Smooth muscle cell (in vitro differentiated cells): ENCODE measurements at regions not wholly inside any gene's neighbourhood (a gene's known extent, or its start where the extent isn't known, plus 50 kb on each side); places are given as distances from the start of the nearest gene placed in this dataset.
"Not testable (repeated sequence)": the region's sequence is repeated elsewhere in the genome, so short reads cannot be mapped to it uniquely, and the experiment has no call there.

Experiments
- DNase-seq: peaks from one replicate; lab custom pipeline; 2025; ENCODE audit not compliant: unreplicated experiment; lab: John Stamatoyannopoulos, UW
- H2AFZ ChIP-seq: fragments of 200-600 bp; sonication (generic); 2 replicates; pipeline ENCODE4 v1.6.0; 2016; ENCODE audit warnings: antibody characterized with exemption, low read depth, mild to moderate bottlenecking
- H3F3A ChIP-seq: fragments of 200-600 bp; sonication (generic); 2 replicates; pipeline ENCODE4 v1.6.0; 2017; ENCODE audit warnings: antibody characterized with exemption, low read depth
- H3K27ac ChIP-seq: fragments of 200-600 bp; sonication (generic); 2 replicates; pipeline ENCODE4 v1.5.1; 2016; ENCODE audit warnings: low read depth, mild to moderate bottlenecking
- H3K27me3 ChIP-seq: fragments of 200-600 bp; sonication (generic); 2 replicates; pipeline ENCODE4 v1.6.1; 2016; ENCODE audit warnings: low read depth, mild to moderate bottlenecking
- H3K36me3 ChIP-seq: fragments of 200-600 bp; sonication (generic); 2 replicates; pipeline ENCODE4 v1.5.1; 2016; ENCODE audit warnings: low read depth
- H3K4me1 ChIP-seq: fragments of 200-600 bp; sonication (generic); 2 replicates; pipeline ENCODE4 v1.5.1; 2016; ENCODE audit warnings: low read depth
- H3K4me2 ChIP-seq: fragments of 200-600 bp; sonication (generic); 2 replicates; pipeline ENCODE4 v1.6.0; 2016; ENCODE audit warnings: mild to moderate bottlenecking
- H3K4me3 ChIP-seq: fragments of 200-600 bp; sonication (generic); 2 replicates; pipeline ENCODE4 v1.5.1; 2016; ENCODE audit warnings: mild to moderate bottlenecking
- H3K79me2 ChIP-seq: fragments of 200-600 bp; sonication (generic); 2 replicates; pipeline ENCODE4 v1.6.0; 2016; ENCODE audit warnings: low read depth, mild to moderate bottlenecking
- H3K9ac ChIP-seq: fragments of 200-600 bp; sonication (generic); 2 replicates; pipeline ENCODE4 v1.6.0; 2016; ENCODE audit warnings: low read depth
- H3K9me3 ChIP-seq: fragments of 200-600 bp; sonication (generic); replicated peaks from 2 replicates; pipeline ENCODE4 v1.5.1; 2016; ENCODE audit warnings: low read depth
- H4K20me1 ChIP-seq: fragments of 200-600 bp; sonication (generic); 2 replicates; pipeline ENCODE4 v1.6.0; 2016; ENCODE audit warnings: low read depth
- whole genome bisulfite sequencing: methylation state at CpG from one replicate; pipeline ENCODE4 v1.1.7; 2016; ENCODE audit warnings: low lambda C conversion rate; 5-methylcytosine and 5-hydroxymethylcytosine counted together
- TF ChIP-seq, protein P1 (sequence below): fragments of 200-600 bp; sonication (generic); IDR thresholded peaks from 2 replicates; pipeline ENCODE4 v1.5.1; 2017; ENCODE audit warnings: borderline replicate concordance, mild to moderate bottlenecking, antibody characterized with exemption; ENCODE audit not compliant: insufficient read depth, poor library complexity, severe bottlenecking

DNA sequence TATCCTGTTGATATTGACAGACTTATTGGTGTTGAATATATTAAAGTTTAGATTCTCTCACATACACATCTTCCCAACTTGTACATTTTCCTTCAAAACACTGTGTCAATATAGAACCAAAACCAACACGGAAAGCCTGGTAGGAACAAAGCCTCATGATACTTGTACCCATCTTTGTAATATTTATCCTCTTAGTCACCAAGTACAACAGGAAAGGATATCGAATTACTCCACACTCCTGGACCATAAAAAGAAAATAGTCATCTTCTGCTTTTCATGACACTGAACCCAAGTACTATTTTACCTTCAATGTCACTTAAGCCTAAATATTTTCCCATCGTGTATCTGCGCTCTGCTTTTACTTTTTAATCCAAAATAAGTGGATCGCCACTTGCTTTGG lies 702.9 kb upstream of the PCDH9 start:
- TF ChIP-seq, protein P1, sequence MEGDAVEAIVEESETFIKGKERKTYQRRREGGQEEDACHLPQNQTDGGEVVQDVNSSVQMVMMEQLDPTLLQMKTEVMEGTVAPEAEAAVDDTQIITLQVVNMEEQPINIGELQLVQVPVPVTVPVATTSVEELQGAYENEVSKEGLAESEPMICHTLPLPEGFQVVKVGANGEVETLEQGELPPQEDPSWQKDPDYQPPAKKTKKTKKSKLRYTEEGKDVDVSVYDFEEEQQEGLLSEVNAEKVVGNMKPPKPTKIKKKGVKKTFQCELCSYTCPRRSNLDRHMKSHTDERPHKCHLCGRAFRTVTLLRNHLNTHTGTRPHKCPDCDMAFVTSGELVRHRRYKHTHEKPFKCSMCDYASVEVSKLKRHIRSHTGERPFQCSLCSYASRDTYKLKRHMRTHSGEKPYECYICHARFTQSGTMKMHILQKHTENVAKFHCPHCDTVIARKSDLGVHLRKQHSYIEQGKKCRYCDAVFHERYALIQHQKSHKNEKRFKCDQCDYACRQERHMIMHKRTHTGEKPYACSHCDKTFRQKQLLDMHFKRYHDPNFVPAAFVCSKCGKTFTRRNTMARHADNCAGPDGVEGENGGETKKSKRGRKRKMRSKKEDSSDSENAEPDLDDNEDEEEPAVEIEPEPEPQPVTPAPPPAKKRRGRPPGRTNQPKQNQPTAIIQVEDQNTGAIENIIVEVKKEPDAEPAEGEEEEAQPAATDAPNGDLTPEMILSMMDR, result no peak
- no peak overlapping the region for H3K4me2 ChIP-seq
- no peaks in the 10 kb centered on the region for H3K36me3 ChIP-seq
- H3K4me3 ChIP-seq, result no peak overlapping the region
- H3K4me1 ChIP-seq, result no peaks in the 10 kb centered on the region
- H3K27me3 ChIP-seq, result no peaks in the 10 kb centered on the region
- DNase-seq, result no peak
- no peaks in the 10 kb centered on the region for H3F3A ChIP-seq
- H3K9ac ChIP-seq, result no peak overlapping the region
- H3K79me2 ChIP-seq, result no peaks in the 10 kb centered on the region
- no peaks in the 10 kb centered on the region for H3K9me3 ChIP-seq
- no peak overlapping the region for H2AFZ ChIP-seq
- no peaks in the 10 kb centered on the region for H4K20me1 ChIP-seq
- H3K27ac ChIP-seq, result no peak overlapping the region
- WGBS, result 87% methylated on average over 5 of the region's 5 CpGs

DNA sequence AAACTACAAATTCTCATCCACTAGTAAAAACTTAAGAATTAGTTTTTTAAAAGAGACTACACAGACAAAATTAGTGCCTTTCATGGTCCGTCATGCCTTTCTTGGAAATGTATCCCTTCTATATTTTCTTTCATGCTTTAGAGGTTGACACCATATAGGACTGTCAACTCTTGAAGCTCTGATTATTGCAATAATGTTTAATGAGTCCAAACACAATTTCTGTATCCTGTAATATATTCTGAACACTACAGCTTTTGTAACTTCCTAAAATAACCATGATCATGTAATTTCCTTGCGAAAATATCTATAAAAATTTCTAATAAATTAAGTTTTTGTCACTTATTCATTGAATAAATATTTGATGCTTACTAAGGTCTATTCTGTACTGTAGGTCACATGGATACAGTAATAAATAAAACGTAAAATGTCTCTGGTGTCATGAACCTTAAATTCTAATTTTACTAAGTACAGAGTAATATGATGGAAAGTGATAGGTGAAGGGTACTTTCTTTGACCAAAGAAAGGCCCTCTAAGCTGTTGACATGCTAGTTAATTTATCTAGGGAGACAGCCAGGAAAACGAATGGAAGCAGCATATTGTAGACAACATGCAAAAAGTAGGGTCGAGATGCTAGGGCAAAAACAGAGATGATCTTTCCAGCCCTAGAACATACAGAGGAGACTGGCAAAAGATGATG lies 687.3 kb upstream of the PCDH9 start:
- Histone ChIP-seq H3K27me3 (no peaks in the 10 kb centered on the region), H3K79me2 (no peaks in the 10 kb centered on the region), H3K9me3 (no peaks in the 10 kb centered on the region), H3K36me3 (no peaks in the 10 kb centered on the region), H3K4me1 (no peaks in the 10 kb centered on the region), H3K9ac (no peak overlapping the region), H3K27ac (no peak overlapping the region), H3F3A (no peaks in the 10 kb centered on the region), H4K20me1 (no peaks in the 10 kb centered on the region), H3K4me2 (no peak overlapping the region), H2AFZ (no peak overlapping the region), H3K4me3 (no peak overlapping the region)
- 87% methylated on average over 5 of the region's 5 CpGs for WGBS
- TF ChIP-seq, protein P1, result no peak
- DNase-seq, result no peak

DNA sequence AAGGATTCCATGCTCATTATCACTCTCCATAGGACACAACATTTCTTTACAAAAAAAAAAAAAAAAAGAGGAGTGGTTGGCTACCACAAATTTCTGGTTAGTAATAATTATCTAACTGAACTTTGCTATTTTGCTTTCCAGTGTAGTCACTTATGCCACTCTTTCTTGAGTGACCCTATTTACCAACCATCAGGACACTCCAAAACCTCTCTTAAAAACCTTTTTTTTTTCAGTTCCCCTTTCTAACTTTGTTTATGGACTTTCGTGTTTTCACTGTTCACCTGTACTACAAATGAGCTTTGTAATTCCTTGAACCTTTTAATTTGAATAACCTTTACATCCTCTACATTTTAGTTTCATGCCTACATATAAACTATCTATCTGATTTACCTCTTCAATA lies 686.5 kb upstream of the PCDH9 start:
- DNase-seq, result no peak
- Histone ChIP-seq H3K4me1 (no peaks in the 10 kb centered on the region), H3K4me2 (no peak overlapping the region), H3K9ac (no peak overlapping the region), H3K27ac (no peak overlapping the region), H2AFZ (no peak overlapping the region), H3K79me2 (no peaks in the 10 kb centered on the region), H3K9me3 (no peaks in the 10 kb centered on the region), H4K20me1 (no peaks in the 10 kb centered on the region), H3F3A (no peaks in the 10 kb centered on the region), H3K27me3 (no peaks in the 10 kb centered on the region), H3K4me3 (no peak overlapping the region), H3K36me3 (no peaks in the 10 kb centered on the region)
- WGBS, result 89% methylated on average over 1 of the region's 1 CpG
- TF ChIP-seq, protein P1, result no peak

DNA sequence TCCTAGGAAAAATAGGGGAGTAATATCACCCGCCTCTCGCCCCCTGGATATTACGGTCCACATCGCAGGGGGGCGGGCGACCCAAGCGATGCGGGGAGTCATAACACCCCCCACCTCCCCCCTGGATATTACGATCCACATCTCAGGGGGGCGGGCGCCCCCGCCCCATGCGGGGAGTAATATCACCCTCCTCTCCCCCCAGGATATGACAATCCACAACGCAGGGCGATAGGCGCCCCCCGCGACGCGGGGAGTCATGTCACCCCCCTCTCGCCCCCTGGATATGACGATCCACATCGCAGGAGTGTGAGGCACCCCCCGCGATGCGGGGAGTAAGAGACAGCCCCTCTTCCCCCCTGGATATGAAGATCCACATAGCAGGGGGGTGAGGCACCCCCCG lies 684.4 kb upstream of the PCDH9 start:
- Histone ChIP-seq H3K4me3 (no peak overlapping the region), H4K20me1 (no peaks in the 10 kb centered on the region), H3K4me2 (no peak overlapping the region), H3F3A (no peaks in the 10 kb centered on the region), H3K36me3 (no peaks in the 10 kb centered on the region), H3K9me3 (no peaks in the 10 kb centered on the region), H2AFZ (no peak overlapping the region), H3K27me3 (no peaks in the 10 kb centered on the region), H3K27ac (no peak overlapping the region), H3K79me2 (no peaks in the 10 kb centered on the region), H3K9ac (no peak overlapping the region), H3K4me1 (no peaks in the 10 kb centered on the region)
- no peak for DNase-seq
- TF ChIP-seq, protein P1, result no peak
- 92% methylated on average over 18 of the region's 27 CpGs for WGBS

DNA sequence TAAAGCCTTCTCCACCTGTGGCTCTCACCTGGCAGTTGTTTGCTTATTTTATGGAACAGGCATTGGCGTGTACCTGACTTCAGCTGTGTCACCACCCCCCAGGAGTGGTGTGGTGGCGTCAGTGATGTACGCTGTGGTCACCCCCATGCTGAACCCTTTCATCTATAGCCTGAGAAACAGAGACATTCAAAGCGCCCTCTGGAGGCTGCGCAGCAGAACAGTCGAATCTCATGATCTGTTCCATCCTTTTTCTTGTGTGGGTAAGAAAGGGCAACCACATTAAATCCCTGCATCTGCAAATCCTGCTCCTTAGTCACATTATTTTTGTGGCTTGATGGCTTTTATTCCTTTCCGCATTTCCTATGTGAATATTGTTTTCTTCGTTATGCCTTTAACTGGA lies 672.8 kb upstream of the PCDH9 start:
- not testable (repeated sequence) for H3K27ac ChIP-seq, H3K4me3 ChIP-seq, H2AFZ ChIP-seq, H3K9ac ChIP-seq, H3K27me3 ChIP-seq, H3K79me2 ChIP-seq, H3K36me3 ChIP-seq, DNase-seq, H3K4me1 ChIP-seq, H4K20me1 ChIP-seq, H3K9me3 ChIP-seq, H3K4me2 ChIP-seq, H3F3A ChIP-seq
- 66% methylated on average over 8 of the region's 8 CpGs for WGBS
